HG03378 (cell line): ENCODE measurements at regions not wholly inside any gene's neighbourhood (a gene's known extent, or its start where the extent isn't known, plus 50 kb on each side); places are given as distances from the start of the nearest gene placed in this dataset.
"Not testable (repeated sequence)": the region's sequence is repeated elsewhere in the genome, so short reads cannot be mapped to it uniquely, and the experiment has no call there.

ENCODE experiments used
- ATAC-seq: cut with Tn5 transposase; IDR thresholded peaks from one replicate; pipeline ENCODE4 v1.9.1; 2021; ENCODE audit warnings: mild to moderate bottlenecking, moderate library complexity; ENCODE audit not compliant: unreplicated experiment

- ATAC-seq = no peak
These were observed 56.6 kb downstream of the SLITRK1 start for GRCh38 chr13:83825676-83826075.

GRCh38 chr13:83824560-83824959, 57.7 kb downstream of the SLITRK1 start:
- ATAC-seq = no peak

- no peak for ATAC-seq
These were observed 58.2 kb downstream of the SLITRK1 start for GRCh38 chr13:83824120-83824519.

GRCh38 chr13:83819611-83820010, 62.7 kb downstream of the SLITRK1 start:
- ATAC-seq = no peak

- no peak for ATAC-seq
These were observed 63.1 kb downstream of the SLITRK1 start for GRCh38 chr13:83819156-83819555.

- no peak for ATAC-seq
These were observed 66.2 kb downstream of the SLITRK1 start for GRCh38 chr13:83816081-83816480.

GRCh38 chr13:83815598-83815997, 66.7 kb downstream of the SLITRK1 start:
- ATAC-seq = no peak

- ATAC-seq = no peak
These were observed 72.1 kb downstream of the SLITRK1 start for GRCh38 chr13:83810136-83810535.

- no peak for ATAC-seq
These were observed 77.8 kb downstream of the SLITRK1 start for GRCh38 chr13:83804356-83804962.

GRCh38 chr13:83798731-83799130, 83.5 kb downstream of the SLITRK1 start:
- no peak for ATAC-seq

GRCh38 chr13:83796364-83796763, 85.9 kb downstream of the SLITRK1 start:
- no peak for ATAC-seq

- ATAC-seq = no peak
These were observed 87.7 kb downstream of the SLITRK1 start for GRCh38 chr13:83794583-83794982.

GRCh38 chr13:83780227-83780626, 102.0 kb downstream of the SLITRK1 start:
- no peak for ATAC-seq

GRCh38 chr13:83773961-83774360, 108.3 kb downstream of the SLITRK1 start:
- no peak for ATAC-seq

- no peak for ATAC-seq
These were observed 116.5 kb downstream of the SLITRK1 start for GRCh38 chr13:83765796-83766195.

- ATAC-seq = no peak
These were observed 120.6 kb downstream of the SLITRK1 start for GRCh38 chr13:83761631-83762030.

- ATAC-seq = not testable (repeated sequence)
These were observed 127.1 kb downstream of the SLITRK1 start for GRCh38 chr13:83755210-83755609.

- no peak for ATAC-seq
These were observed 128.2 kb downstream of the SLITRK1 start for GRCh38 chr13:83753912-83754624.

GRCh38 chr13:83752141-83752540, 130.1 kb downstream of the SLITRK1 start:
- ATAC-seq = no peak

- no peak for ATAC-seq
These were observed 141.7 kb downstream of the SLITRK1 start for GRCh38 chr13:83740622-83741021.

- ATAC-seq = no peak
These were observed 143.9 kb downstream of the SLITRK1 start for GRCh38 chr13:83738407-83738806.

GRCh38 chr13:83733293-83733692, 149.0 kb downstream of the SLITRK1 start:
- ATAC-seq = no peak

GRCh38 chr13:83732755-83733154, 149.5 kb downstream of the SLITRK1 start:
- ATAC-seq = no peak
